22Rv1 (cell line): ENCODE measurements at regions not wholly inside any gene's neighbourhood (a gene's known extent, or its start where the extent isn't known, plus 50 kb on each side); places are given as distances from the start of the nearest gene placed in this dataset.
"Not testable (repeated sequence)": the region's sequence is repeated elsewhere in the genome, so short reads cannot be mapped to it uniquely, and the experiment has no call there.

ENCODE experiments used
- H3K27ac ChIP-seq: fragments of 450-650 bp; 2 replicates; pipeline ENCODE4 v1.5.1; 2017
- CTCF ChIP-seq: fragments of 450-650 bp; IDR thresholded peaks from 2 replicates; pipeline ENCODE4 v1.5.1; 2017; ENCODE audit warnings: mild to moderate bottlenecking
- ZFX ChIP-seq: fragments of 450-650 bp; IDR thresholded peaks from 2 replicates; pipeline ENCODE4 v1.6.1; 2017; ENCODE audit warnings: antibody characterized with exemption, borderline replicate concordance

DNA sequence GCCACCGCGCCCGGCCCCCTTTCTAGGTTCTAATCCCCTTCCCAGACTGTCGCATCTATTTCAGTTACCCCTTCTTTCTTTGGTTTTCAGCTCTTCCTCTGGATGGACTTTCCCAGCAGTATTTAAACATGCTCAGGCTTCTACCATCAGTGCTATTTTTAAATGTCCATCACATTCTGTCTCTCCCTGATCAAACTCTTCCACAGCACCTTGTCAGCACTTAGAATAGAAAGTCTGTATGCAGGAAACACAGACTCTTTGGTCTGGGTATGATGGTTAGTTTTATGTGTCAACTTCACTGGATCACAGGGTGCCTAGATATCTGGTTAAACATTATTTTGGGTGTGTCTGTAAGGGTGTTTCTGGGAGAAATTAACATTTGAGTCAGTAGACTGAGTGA, 297.8 kb upstream of the ECI2 start:
- no peak overlapping the region for H3K27ac ChIP-seq
- TF ChIP-seq CTCF: no peak
- TF ChIP-seq ZFX: no peak

DNA sequence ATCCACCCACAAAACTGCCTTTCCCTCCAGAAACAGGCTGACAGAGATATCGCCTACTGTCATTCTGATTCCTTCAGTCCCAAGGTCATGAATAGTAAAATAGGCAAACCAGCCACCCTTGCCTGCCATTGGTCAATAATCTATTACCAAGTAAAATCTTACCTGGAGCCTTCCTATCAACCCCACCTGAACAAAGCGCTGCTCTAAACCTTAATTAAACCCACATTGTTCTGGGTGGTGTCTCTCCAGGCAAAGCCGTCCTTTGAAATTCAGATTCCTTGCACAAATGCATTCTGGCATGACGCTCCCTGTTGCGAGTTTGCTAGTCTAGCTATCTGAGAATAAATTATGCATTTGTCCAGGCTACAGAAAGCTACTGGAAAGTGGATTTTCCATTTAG, 291.6 kb upstream of the ECI2 start:
- no peak overlapping the region for H3K27ac ChIP-seq
- TF ChIP-seq CTCF (no peak), ZFX (no peak)

GRCh38 chr6:4421837-4422236, 286.5 kb upstream of the ECI2 start:
- TF ChIP-seq ZFX: no peak
- TF ChIP-seq CTCF: no peak
- H3K27ac ChIP-seq: no peak overlapping the region

GRCh38 chr6:4420160-4420865, 284.9 kb upstream of the ECI2 start:
- no peak overlapping the region for H3K27ac ChIP-seq
- no peak for TF ChIP-seq CTCF
- no peak for TF ChIP-seq ZFX

DNA sequence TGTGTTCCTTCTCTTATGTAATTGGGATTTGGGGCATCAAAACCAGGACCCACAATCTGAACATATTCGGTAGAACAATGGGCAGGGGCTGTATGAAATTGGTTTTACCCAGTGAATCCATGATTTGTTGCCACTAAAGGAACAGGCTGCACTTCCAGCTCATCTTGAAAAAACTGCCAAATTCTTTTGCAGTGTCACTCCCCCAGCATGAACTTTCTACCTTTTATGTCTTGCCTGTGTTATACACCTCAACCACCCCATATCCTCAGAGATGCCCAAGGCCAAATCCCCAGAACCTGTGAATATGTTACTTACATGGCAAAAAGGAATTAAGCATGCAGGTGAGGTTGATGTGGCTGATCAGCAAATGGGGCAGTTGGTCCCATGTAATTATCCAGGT, 280.2 kb upstream of the ECI2 start:
- no peak for TF ChIP-seq ZFX
- TF ChIP-seq CTCF: no peak
- no peak overlapping the region for H3K27ac ChIP-seq

- not testable (repeated sequence) for H3K27ac ChIP-seq
Observed at GRCh38 chr6:4414078-4414477, 278.7 kb upstream of the ECI2 start.

DNA sequence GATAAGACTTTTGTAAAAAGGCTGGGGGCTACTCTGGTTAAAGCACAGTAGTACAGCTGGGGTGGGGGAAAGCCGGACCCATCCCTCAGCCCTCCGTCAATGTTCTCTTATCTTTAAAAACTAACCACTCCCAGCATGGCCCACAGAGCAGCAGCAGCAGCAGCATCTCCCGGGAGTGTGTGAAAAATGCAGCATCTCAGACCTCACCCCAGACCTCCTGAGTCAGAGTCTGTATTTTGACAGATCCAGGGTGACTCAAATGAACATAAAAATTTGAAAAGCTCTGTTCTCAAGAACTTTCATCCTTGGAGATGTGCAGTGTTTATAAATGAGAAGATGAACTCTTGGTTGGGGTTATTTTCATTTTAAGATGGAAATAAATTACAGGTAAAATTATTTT, 277.7 kb upstream of the ECI2 start:
- no peak for TF ChIP-seq CTCF
- H3K27ac ChIP-seq: no peak overlapping the region

DNA sequence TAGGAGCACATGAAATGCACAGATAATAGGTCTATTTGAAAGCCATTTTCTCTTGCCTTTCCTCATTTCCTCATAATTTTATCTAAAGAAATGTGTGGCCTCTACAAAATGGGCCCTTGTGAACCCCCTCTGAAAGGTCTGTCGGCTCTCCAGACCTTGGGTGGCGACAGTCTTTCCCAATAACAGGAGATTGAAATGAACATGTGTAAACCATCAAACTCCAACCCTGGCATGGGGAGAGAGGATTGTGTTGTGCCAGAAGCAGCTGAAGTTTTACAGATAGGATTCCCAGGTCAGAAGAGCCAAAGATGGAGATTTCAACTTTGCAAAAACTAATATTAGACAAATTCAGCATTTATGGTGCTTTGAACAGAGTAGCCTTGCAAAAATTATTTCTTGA, 277.1 kb upstream of the ECI2 start:
- H3K27ac ChIP-seq: no peak overlapping the region
- TF ChIP-seq CTCF: no peak
- TF ChIP-seq ZFX: no peak
